ENCODE measurements at regions not wholly inside any gene's neighbourhood (a gene's known extent, or its start where the extent isn't known, plus 50 kb on each side); places are given as distances from the start of the nearest gene placed in this dataset.
A peak's percentile ranks its signal among the peaks of the same experiment; 100 is the strongest.

DNA sequence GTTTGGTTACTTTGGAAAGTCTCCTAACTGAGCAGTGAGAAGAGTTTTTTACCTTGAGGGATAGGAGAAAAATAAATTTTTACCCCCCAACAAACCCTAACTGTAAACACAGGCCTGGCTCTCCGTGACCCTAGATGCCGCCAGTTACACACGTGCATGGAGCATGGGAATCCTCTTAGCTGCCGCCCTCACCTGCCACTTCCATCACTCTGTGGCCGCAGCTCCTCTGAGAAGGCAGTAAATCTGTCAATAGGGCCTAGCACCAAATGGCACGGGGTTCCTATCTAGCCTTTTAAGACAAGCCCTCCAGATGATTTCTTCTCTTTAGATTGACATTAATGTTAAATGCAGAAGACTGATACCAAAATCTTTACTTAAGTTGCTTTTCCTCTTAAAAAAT, 330.3 kb upstream of the FAM241A start:
- DNase-seq (ENCODE audit: low spot score in 2 of 2, unreplicated experiment in 2 of 2) = no peak
- H3K9me3 Mint-ChIP-seq = peaks cover 23% of the 10 kb centered on the region
- peaks cover 2% of the 10 kb centered on the region for H3K27me3 Mint-ChIP-seq (ENCODE audit: low read depth)
- H3K36me3 Mint-ChIP-seq = peaks cover 4% of the 10 kb centered on the region
- TF ChIP-seq, protein P1, sequence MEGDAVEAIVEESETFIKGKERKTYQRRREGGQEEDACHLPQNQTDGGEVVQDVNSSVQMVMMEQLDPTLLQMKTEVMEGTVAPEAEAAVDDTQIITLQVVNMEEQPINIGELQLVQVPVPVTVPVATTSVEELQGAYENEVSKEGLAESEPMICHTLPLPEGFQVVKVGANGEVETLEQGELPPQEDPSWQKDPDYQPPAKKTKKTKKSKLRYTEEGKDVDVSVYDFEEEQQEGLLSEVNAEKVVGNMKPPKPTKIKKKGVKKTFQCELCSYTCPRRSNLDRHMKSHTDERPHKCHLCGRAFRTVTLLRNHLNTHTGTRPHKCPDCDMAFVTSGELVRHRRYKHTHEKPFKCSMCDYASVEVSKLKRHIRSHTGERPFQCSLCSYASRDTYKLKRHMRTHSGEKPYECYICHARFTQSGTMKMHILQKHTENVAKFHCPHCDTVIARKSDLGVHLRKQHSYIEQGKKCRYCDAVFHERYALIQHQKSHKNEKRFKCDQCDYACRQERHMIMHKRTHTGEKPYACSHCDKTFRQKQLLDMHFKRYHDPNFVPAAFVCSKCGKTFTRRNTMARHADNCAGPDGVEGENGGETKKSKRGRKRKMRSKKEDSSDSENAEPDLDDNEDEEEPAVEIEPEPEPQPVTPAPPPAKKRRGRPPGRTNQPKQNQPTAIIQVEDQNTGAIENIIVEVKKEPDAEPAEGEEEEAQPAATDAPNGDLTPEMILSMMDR (IDR thresholded peaks at IDR 0.05; ENCODE audit: unreplicated experiment) = no peak
- H3K27ac Mint-ChIP-seq = no peak overlapping the region
- peaks cover 17% of the 10 kb centered on the region for H3K4me1 Mint-ChIP-seq
- H3K4me3 Mint-ChIP-seq = no peak overlapping the region

DNA sequence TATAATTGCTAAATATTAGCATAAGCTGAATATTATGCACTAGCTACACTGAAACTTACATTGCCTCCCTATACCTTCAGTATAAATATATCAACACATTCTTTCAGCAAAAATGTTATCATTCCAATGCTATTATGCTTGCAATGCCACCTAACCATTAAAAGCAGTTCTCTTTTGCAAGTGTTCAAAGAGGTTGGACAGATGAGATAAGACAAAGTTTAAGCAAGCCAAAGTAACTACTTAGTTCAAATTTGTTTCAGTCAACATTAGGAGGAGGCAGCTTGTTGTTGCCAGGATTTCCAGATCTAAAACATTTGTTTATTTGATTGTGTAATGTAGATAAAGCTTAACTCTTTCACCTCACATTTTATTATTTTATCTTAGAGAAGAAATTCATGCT, 323.9 kb upstream of the FAM241A start:
- Mint-ChIP-seq H3K9me3 (peaks cover 25% of the 10 kb centered on the region), H3K4me3 (no peak overlapping the region), H3K4me1 (peaks cover 6% of the 10 kb centered on the region), H3K36me3 (peaks cover 4% of the 10 kb centered on the region), H3K27ac (no peak overlapping the region), H3K27me3 (ENCODE audit: low read depth) (no peaks in the 10 kb centered on the region)
- TF ChIP-seq, protein P1 (IDR thresholded peaks at IDR 0.05; ENCODE audit: unreplicated experiment) = no peak
- no peak for DNase-seq (ENCODE audit: low spot score in 2 of 2, unreplicated experiment in 2 of 2)

DNA sequence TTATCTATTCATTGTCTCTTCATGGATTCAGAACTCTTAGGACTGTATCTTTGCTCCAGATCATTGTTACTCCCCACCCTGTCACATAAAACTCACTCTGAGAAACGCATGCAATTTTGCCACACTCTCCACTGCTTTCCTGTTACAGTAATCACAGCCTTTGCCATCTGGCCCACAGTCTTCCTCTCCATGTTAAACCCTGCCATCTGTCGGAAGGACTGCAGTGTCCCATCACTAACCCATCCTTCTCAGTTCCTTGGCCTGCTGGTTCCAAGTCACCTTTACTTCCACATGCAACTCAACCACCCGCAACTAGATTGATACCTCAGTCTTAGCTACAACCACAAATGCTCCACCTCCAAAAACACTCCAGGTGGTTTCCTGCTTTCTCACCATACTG, 308.7 kb upstream of the FAM241A start:
- H3K27ac Mint-ChIP-seq = no peak overlapping the region
- peaks cover 3% of the 10 kb centered on the region for H3K36me3 Mint-ChIP-seq
- peaks cover 10% of the 10 kb centered on the region for H3K9me3 Mint-ChIP-seq
- DNase-seq (ENCODE audit: low spot score in 2 of 2, unreplicated experiment in 2 of 2) = no peak
- no peaks in the 10 kb centered on the region for H3K27me3 Mint-ChIP-seq (ENCODE audit: low read depth)
- no peak overlapping the region for H3K4me3 Mint-ChIP-seq
- H3K4me1 Mint-ChIP-seq = peaks cover 10% of the 10 kb centered on the region
- TF ChIP-seq, protein P1 (IDR thresholded peaks at IDR 0.05; ENCODE audit: unreplicated experiment) = no peak

DNA sequence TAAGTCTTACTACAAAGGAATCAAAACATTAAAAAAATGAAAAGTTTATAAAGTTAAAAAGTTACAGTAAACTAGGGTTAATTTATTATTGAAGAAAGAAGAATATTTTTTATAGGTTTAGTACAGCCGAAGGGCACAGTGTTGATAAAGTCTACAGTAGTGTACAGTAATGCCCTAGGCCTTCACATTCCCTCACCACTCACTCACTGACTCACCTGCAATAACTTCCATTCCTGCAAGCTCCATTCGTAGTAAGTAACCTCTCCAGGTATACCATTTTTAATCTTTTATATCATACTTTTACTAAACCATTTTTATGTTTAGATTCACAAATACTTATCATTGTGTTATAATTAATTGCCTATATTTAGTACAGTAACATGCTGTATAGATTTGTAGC, 307.5 kb upstream of the FAM241A start:
- no peak for DNase-seq (ENCODE audit: low spot score in 2 of 2, unreplicated experiment in 2 of 2)
- peaks cover 16% of the 10 kb centered on the region for H3K9me3 Mint-ChIP-seq
- H3K4me3 Mint-ChIP-seq = no peak overlapping the region
- TF ChIP-seq, protein P1 (IDR thresholded peaks at IDR 0.05; ENCODE audit: unreplicated experiment) = no peak
- peaks cover 3% of the 10 kb centered on the region for H3K36me3 Mint-ChIP-seq
- H3K27me3 Mint-ChIP-seq (ENCODE audit: low read depth) = no peaks in the 10 kb centered on the region
- no peak overlapping the region for H3K27ac Mint-ChIP-seq
- peaks cover 5% of the 10 kb centered on the region for H3K4me1 Mint-ChIP-seq

DNA sequence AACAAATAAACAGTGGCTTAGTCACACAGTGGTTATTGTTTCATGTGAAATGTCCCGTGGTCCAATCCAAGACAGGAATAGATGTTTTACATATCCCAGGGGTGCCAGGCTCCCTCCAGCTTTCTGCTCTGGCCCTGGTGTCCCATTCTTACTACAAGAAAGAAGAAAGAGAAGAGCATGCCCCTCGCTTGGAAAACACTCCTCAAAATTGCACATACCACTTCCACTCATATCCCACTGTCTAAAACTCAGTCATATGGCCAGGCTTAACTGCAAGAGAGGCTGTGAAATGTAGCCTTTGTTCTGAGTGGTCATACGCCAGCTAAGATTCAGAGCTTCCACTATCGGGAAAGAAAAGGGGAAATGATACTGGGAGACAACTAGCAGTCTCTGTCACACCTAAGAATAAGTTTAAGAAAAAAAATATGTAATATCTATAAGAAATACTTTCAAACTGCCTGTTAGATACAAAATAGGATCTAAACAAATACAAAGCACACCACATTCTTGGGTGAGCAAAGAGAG, 306.8 kb upstream of the FAM241A start:
- peaks cover 11% of the 10 kb centered on the region for H3K9me3 Mint-ChIP-seq
- no peak for DNase-seq (ENCODE audit: low spot score in 2 of 2, unreplicated experiment in 2 of 2)
- no peak overlapping the region for H3K4me3 Mint-ChIP-seq
- TF ChIP-seq, protein P1 (IDR thresholded peaks at IDR 0.05; ENCODE audit: unreplicated experiment) = no peak
- H3K36me3 Mint-ChIP-seq = peaks cover 3% of the 10 kb centered on the region
- H3K27ac Mint-ChIP-seq = no peak overlapping the region
- no peaks in the 10 kb centered on the region for H3K27me3 Mint-ChIP-seq (ENCODE audit: low read depth)
- H3K4me1 Mint-ChIP-seq = peaks cover 5% of the 10 kb centered on the region

DNA sequence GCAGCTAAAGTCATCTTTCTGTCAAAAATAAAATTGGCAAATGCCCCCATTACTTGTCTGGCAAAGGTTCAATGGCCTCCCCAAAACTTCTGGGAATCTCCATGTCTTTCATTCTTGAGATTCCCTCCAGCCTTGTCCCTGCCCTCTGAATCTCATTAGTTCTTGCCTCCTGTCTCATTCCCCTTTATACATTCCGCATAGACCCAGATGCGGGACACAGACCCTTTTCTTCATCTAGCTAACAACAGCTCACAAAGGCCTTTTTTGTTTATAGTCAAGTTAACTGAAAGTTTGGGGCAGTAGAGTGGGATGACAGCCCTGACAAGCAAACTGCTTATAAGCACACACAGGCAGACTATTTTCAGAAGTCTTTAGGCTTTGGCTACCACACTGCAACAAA, 306.1 kb upstream of the FAM241A start:
- H3K4me1 Mint-ChIP-seq = peaks cover 5% of the 10 kb centered on the region
- H3K27ac Mint-ChIP-seq = peak overlapping the region; percentile 52
- no peak overlapping the region for H3K4me3 Mint-ChIP-seq
- peaks cover 2% of the 10 kb centered on the region for H3K36me3 Mint-ChIP-seq
- no peaks in the 10 kb centered on the region for H3K27me3 Mint-ChIP-seq (ENCODE audit: low read depth)
- DNase-seq (ENCODE audit: low spot score in 2 of 2, unreplicated experiment in 2 of 2) = no peak
- TF ChIP-seq, protein P1 (IDR thresholded peaks at IDR 0.05; ENCODE audit: unreplicated experiment) = no peak
- peaks cover 8% of the 10 kb centered on the region for H3K9me3 Mint-ChIP-seq
